UCSD-AML1 (cell line): ENCODE measurements at regions not wholly inside any gene's neighbourhood (a gene's known extent, or its start where the extent isn't known, plus 50 kb on each side); places are given as distances from the start of the nearest gene placed in this dataset.
A peak's percentile ranks its signal among the peaks of the same experiment; 100 is the strongest.

Experiments
- DNase-seq: peaks from one replicate; lab custom pipeline; 2025; ENCODE audit not compliant: unreplicated experiment; lab: John Stamatoyannopoulos, UW

GRCh38 chr4:31995943-31996901 lies 1276.1 kb downstream of the PCDH7 start:
- no peak for DNase-seq

DNA sequence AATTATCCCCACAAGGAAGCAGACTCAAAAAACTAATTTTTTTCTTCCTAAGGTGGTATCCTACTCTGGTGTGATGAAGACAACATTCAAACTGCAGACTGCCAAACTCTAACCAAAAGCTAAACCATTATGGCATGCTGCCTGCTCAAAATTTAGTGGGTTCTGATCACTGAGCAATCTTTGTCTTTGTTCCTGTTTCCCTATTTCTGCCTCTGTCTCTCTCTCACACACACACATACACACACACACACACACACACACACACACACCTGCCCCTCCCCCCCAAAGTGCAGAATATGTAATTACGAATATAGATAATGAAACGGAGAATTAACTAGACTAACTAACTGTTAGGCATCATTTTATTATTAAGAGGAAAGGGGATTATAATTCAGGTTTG lies 1278.6 kb downstream of the PCDH7 start:
- DNase-seq = peak; percentile 7

DNA sequence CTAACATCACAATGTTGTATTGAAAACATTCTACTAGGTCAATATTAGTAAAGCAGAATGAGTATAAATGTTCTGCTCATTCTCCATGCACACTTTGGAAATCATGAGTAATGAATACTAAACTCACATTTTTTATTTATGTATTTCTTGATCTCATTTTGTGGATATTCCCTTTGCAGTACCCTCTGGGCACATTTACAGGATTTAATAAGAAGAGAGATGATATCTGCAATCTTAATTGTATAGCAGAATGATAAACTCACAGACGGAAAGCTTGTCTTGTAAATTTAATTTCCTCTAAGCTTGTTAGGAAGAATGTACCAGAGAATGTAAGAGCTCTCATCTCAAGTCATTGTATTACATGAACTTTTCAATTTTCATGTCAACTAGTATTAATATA lies 1279.7 kb downstream of the PCDH7 start:
- no peak for DNase-seq

DNA sequence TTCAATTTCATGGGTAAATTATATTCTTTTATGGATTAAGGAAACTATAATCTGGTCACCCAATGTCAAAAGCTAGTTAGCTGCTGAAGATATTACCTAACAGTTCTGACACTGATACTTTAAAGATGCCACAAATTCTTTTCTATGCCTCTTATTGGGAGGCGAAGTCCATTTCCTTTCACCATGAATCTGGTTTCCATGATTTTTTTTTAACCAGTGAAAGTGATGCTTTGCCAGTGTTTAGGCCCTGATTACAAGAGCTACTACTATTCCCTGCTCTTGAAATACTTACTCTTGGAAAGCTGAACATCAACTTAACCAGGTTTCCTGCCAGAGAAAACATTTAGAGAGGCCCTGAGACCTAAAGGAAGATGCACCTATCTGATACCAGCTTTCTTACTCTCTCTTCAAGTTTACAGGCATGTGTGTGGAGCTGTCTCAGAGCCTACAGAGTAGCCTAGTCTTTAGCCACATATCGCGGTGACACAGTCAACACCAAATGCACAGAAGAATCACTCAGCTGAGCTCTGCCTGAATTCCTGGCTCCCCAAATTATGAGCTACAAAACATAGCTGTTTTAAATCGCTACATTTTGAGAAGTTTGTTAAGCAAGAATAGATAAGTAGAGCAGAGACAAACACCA lies 1280.8 kb downstream of the PCDH7 start:
- DNase-seq = no peak

DNA sequence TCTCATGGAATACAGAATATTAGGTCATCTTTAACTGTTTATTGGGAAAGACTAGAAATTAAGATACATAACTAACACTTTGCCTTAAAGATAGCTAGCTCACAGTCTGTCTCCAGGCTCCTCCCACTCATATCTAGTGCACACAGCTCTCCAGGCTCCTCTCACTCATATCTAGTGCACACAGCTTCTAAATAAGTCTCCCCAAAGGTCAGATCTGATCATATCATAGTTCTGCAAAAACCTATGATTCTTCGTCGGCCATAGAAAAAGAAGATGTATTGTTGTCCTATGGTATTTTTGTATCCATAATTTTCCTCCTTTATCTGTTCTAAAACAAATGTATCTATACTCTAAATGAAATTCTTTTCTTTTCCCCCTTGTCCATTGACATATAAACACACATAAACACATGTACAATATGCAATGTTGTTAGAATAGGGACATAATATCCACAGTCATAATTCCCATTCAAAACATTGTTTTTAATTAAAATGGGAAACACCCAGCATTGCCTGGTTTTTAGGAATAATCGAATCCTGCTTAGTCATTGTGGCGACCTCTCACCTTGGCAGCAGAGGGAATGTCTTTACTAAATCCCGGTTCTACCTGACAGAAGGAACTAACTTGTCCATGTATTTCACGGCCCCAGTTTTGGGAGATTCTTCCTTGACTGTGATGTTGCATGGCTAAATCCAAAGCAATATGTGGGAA lies 1282.0 kb downstream of the PCDH7 start:
- peak; percentile 5 for DNase-seq

DNA sequence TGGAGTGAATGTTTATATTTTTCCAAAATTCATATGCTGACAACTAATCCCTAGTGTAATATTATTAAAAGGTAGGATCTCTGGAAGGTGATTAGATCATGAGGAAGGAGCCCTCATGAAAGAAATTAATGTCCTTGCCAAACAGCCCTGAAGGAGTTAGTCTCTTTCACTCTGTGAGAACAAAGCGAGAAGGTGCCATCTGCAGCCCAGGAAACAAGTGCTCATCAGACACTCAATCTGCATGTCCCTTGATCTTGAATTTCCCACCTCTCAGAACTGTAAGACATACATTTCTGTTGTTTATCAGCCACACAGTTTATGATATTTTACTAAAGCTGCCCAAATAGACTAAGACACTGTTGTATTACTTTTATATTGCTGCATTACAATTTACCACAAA lies 1283.4 kb downstream of the PCDH7 start:
- DNase-seq = no peak

DNA sequence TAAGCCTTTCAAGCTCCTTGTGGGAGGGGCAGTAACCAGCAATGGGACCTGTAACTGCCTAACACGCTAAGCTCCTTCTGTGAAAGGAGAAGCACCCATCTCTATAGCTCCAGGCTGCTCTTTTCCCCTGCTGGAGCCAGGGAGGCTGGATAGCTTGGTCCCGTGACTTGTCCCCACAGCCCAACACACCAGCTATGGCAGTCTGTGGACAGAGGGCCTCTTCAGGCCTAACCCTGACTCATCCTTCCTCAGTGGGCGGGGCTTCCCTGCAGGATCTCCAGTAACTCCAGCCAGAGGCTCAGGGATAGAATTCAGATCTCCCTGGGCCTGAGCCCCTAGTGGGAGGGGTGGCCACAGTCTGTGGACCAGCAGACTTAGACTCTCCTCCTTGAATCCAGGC lies 1290.1 kb downstream of the PCDH7 start:
- peak; percentile 7 for DNase-seq

GRCh38 chr4:32022071-32022470 lies 1301.9 kb downstream of the PCDH7 start:
- no peak for DNase-seq

- no peak for DNase-seq
Measured at GRCh38 chr4:32025851-32026459, 1305.8 kb downstream of the PCDH7 start.

- no peak for DNase-seq
Measured at GRCh38 chr4:32030406-32030805, 1310.2 kb downstream of the PCDH7 start.

DNA sequence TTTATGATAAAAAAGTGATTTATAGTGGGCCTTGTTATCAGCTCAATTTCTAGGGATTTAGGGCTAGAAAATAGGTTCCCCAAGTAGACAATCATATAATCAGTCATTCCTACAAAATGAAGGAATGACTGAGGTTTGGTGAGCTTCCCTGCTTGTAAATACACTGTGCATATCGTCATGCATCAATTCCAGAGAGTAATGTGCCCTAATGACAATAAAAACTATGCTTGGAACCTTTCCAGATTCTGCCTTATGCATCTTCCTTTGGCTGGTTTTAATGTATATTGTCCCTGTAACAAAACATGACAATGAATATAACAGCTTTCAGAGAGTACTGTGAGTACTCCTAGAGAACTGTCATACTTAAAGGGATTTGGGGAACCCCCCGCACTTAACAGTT lies 1310.9 kb downstream of the PCDH7 start:
- DNase-seq = no peak

GRCh38 chr4:32032136-32032672 lies 1312.0 kb downstream of the PCDH7 start:
- DNase-seq = peak; percentile 73

DNA sequence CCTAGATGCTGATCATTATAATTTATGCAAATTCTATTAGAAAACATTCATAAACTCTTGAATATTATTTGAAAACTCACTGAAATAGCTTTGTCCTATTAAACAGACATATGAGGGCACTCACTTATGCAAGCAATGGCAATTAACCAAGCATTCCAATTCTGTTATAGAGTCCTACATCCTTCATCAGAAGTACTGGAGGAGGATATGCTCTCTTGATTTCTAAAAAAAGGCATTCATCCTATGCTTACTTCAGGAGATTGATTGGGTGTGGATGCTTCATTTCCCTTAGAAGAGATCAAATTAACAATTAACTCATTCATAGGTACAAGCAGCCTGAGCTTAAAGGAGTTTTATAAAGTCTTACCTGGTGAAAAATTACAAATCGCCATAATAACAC lies 1317.2 kb downstream of the PCDH7 start:
- no peak for DNase-seq

GRCh38 chr4:32042486-32043247 lies 1322.5 kb downstream of the PCDH7 start:
- DNase-seq = no peak

DNA sequence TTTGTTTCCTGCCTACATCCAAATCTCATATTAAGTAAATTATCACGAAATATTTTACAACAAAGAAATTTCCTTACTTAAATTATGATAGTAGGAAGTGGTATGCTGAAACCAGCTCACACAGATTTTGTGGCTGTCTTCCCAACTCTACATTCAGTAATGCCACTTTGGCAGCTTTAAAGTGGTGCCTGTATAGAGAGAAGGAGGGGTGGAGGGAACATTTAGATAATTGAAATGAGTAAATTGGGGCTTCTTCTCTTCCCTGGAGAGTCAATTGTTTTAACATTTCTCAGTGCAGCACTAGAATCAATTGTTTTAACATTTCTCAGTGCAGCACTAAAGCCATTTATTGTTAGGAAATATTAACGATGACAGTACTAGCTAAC lies 1323.1 kb downstream of the PCDH7 start:
- DNase-seq = no peak

DNA sequence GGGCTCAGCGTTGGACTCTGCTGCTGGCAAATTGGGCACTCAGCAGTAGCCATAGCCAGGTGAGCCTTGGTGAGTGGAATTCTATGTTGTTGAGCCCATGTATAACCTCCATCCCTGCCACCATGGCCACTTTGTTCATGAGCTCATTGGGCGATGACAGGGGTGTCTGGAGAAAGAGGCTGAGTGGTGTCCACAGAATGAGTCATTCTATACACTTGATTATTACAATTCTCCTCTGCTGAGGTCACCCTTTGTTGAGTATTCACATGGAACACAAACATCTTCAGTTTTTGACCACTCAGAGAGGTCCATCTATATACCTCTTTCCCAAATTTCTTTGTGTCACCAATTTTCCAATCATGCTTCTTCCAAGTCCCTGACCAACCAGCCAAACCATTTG lies 1341.7 kb downstream of the PCDH7 start:
- DNase-seq = no peak

- no peak for DNase-seq
Measured at GRCh38 chr4:32073542-32073941, 1353.4 kb downstream of the PCDH7 start.

DNA sequence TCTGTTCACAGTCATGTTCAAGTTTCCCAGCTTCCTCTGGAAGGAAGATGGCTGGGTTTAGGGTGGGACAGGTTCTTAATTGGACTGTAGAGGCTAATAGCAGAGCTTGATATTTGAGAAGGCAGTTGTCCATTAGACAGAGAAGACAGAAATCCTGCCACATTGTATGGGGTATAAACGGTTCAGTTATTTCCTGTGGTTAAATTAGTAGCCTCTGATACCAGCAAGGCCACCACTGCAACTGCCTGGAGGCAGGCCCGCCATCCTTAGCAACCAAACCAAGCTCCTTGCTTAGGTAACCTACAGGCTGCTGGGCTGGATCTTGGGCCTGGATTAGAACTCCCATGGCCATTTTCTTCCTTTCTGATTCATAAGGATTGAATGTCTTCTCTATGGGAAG lies 1367.0 kb downstream of the PCDH7 start:
- DNase-seq = peak; percentile 6

GRCh38 chr4:32094987-32095386 lies 1374.8 kb downstream of the PCDH7 start:
- no peak for DNase-seq

GRCh38 chr4:32102896-32103295 lies 1382.7 kb downstream of the PCDH7 start:
- no peak for DNase-seq
